ENCODE measurements at regions not wholly inside any gene's neighbourhood (a gene's known extent, or its start where the extent isn't known, plus 50 kb on each side); places are given as distances from the start of the nearest gene placed in this dataset.

GRCh38 chr7:157485361-157485831 lies 148.6 kb downstream of the DNAJB6 start:
- no peak for TF ChIP-seq CTCF (tag by site-specific recombination; IDR thresholded peaks at IDR 0.05)
- no peak for TF ChIP-seq ZNF274 (IDR thresholded peaks at IDR 0.05; ENCODE audit: low read length)
- TF ChIP-seq ZNF274 (tag by site-specific recombination; IDR thresholded peaks at IDR 0.05; ENCODE audit: borderline replicate concordance): no peak
- TF ChIP-seq SP2 (tag by site-specific recombination; IDR thresholded peaks at IDR 0.05): no peak
- no peak for TF ChIP-seq BCL11A (tag by site-specific recombination; IDR thresholded peaks at IDR 0.05; ENCODE audit: low read depth)
- no peak for TF ChIP-seq ZNF202 (tag by site-specific recombination; IDR thresholded peaks at IDR 0.05; ENCODE audit: borderline replicate concordance)
- no peak for TF ChIP-seq ZNF529 (tag by site-specific recombination; IDR thresholded peaks at IDR 0.05; ENCODE audit: insufficient replicate concordance)
- no peak for TF ChIP-seq HOXA7 (CRISPR knock-in tag; IDR thresholded peaks at IDR 0.05; ENCODE audit: borderline replicate concordance)
- no peak for TF ChIP-seq MEIS1 (CRISPR knock-in tag; IDR thresholded peaks at IDR 0.05; ENCODE audit: borderline replicate concordance)
- no peak for TF ChIP-seq ZNF473 (tag by site-specific recombination; IDR thresholded peaks at IDR 0.05)
- no peak for TF ChIP-seq ZBTB21 (tag by site-specific recombination; IDR thresholded peaks at IDR 0.05)
- no peak for TF ChIP-seq PRDM4 (tag by site-specific recombination; IDR thresholded peaks at IDR 0.05)
- no peak for TF ChIP-seq TCF7L2 (IDR thresholded peaks at IDR 0.05; ENCODE audit: borderline replicate concordance, low read depth, low read length)

All from HEK293 (cell line).